HG03457 (cell line): ENCODE measurements at regions not wholly inside any gene's neighbourhood (a gene's known extent, or its start where the extent isn't known, plus 50 kb on each side); places are given as distances from the start of the nearest gene placed in this dataset.

ENCODE experiments used
- ATAC-seq: cut with Tn5 transposase; IDR thresholded peaks from one replicate; pipeline ENCODE4 v1.9.1; 2021; ENCODE audit warnings: moderate number of reproducible peaks; ENCODE audit not compliant: unreplicated experiment

GRCh38 chr17:15177343-15177742 lies 87.8 kb downstream of the PMP22 start:
- ATAC-seq, result no peak

GRCh38 chr17:15175356-15175755 lies 89.8 kb downstream of the PMP22 start:
- no peak for ATAC-seq

- ATAC-seq, result no peak
Measured at GRCh38 chr17:15171167-15172047, 93.7 kb downstream of the PMP22 start.

- ATAC-seq, result no peak
Measured at GRCh38 chr17:15169676-15170075, 95.5 kb downstream of the PMP22 start.

GRCh38 chr17:15168379-15168778 lies 96.7 kb downstream of the PMP22 start:
- no peak for ATAC-seq

- ATAC-seq, result no peak
Measured at GRCh38 chr17:15161395-15161794, 103.7 kb downstream of the PMP22 start.

- no peak for ATAC-seq
Measured at GRCh38 chr17:15157051-15157450, 108.1 kb downstream of the PMP22 start.

- no peak for ATAC-seq
Measured at GRCh38 chr17:15154618-15155017, 110.5 kb downstream of the PMP22 start.

- ATAC-seq, result no peak
Measured at GRCh38 chr17:15145621-15146020, 119.5 kb downstream of the PMP22 start.

GRCh38 chr17:15143524-15143923 lies 121.6 kb downstream of the PMP22 start:
- no peak for ATAC-seq

GRCh38 chr17:15134363-15134762 lies 130.8 kb downstream of the PMP22 start:
- ATAC-seq, result no peak

GRCh38 chr17:15133826-15134225 lies 131.3 kb downstream of the PMP22 start:
- ATAC-seq, result no peak

GRCh38 chr17:15133143-15133542 lies 132.0 kb downstream of the PMP22 start:
- no peak for ATAC-seq

- no peak for ATAC-seq
Measured at GRCh38 chr17:15130426-15130825, 134.7 kb downstream of the PMP22 start.

GRCh38 chr17:15129986-15130385 lies 135.1 kb downstream of the PMP22 start:
- no peak for ATAC-seq

- ATAC-seq, result no peak
Measured at GRCh38 chr17:15124746-15125145, 140.4 kb downstream of the PMP22 start.

GRCh38 chr17:15124264-15124595 lies 140.9 kb downstream of the PMP22 start:
- no peak for ATAC-seq

GRCh38 chr17:15123593-15124263 lies 141.4 kb downstream of the PMP22 start:
- ATAC-seq, result no peak

GRCh38 chr17:15122857-15123256 lies 142.3 kb downstream of the PMP22 start:
- ATAC-seq, result no peak

GRCh38 chr17:15121426-15121825 lies 143.7 kb downstream of the PMP22 start:
- no peak for ATAC-seq

GRCh38 chr17:15119968-15120367 lies 145.2 kb downstream of the PMP22 start:
- ATAC-seq, result no peak

GRCh38 chr17:15117239-15117638 lies 147.9 kb downstream of the PMP22 start:
- no peak for ATAC-seq
